Activated CD4-positive, alpha-beta memory T cell treated with anti-CD3 and anti-CD28 coated beads, Interleukin-2, amount 10 ng/mL, durations not matched to agents 7 days and 5 days (primary cell): ENCODE measurements at regions not wholly inside any gene's neighbourhood (a gene's known extent, or its start where the extent isn't known, plus 50 kb on each side); places are given as distances from the start of the nearest gene placed in this dataset.

ENCODE experiments used
- CTCF ChIA-PET: fragments of 350-600 bp; sonication (Branson Sonifier 250); formaldehyde crosslinking; loops from one replicate; lab custom pipeline; 2021; ENCODE audit warnings: antibody characterized with exemption, inconsistent platforms; lab: Charles Lee
- POLR2A ChIA-PET: fragments of 350-600 bp; sonication (Branson Sonifier 250); formaldehyde crosslinking; loops from one replicate; lab custom pipeline; 2021; ENCODE audit warnings: antibody characterized with exemption; lab: Charles Lee
- DNase-seq: peaks from one replicate; pipeline ENCODE4 v3.0.0-alpha.2; 2020
- H3K27ac Mint-ChIP-seq: one replicate; pipeline ENCODE4 v1.8.0; 2021; ENCODE audit warnings: mild to moderate bottlenecking, mixed read lengths
- H3K27me3 Mint-ChIP-seq: one replicate; pipeline ENCODE4 v1.8.0; 2021; ENCODE audit warnings: mixed read lengths
- H3K36me3 Mint-ChIP-seq: one replicate; pipeline ENCODE4 v1.8.0; 2021; ENCODE audit warnings: low read depth, mixed read lengths
- H3K4me1 Mint-ChIP-seq: one replicate; pipeline ENCODE4 v1.8.0; 2021; ENCODE audit warnings: mixed read lengths
- H3K4me3 Mint-ChIP-seq: one replicate; pipeline ENCODE4 v1.8.0; 2021; ENCODE audit warnings: mild to moderate bottlenecking, mixed read lengths
- H3K9me3 Mint-ChIP-seq: one replicate; pipeline ENCODE4 v1.8.0; 2021; ENCODE audit warnings: mixed read lengths

- Mint-ChIP-seq H3K36me3 (no peaks in the 10 kb centered on the region), H3K27ac (no peak overlapping the region), H3K4me3 (no peak overlapping the region), H3K27me3 (peaks cover 7% of the 10 kb centered on the region), H3K4me1 (peaks cover 14% of the 10 kb centered on the region), H3K9me3 (no peaks in the 10 kb centered on the region)
- ChIA-PET CTCF (interaction anchor here (0.7 kb wide), 1 partner anchor 67 kb away, joined by 3 read pairs; no protein-coding TSS in a partner anchor), POLR2A (no interaction called here)
- no peak for DNase-seq
Measured at GRCh38 chr2:12533337-12534005, 183.3 kb upstream of the TRIB2 start.

GRCh38 chr2:12534646-12535263, 182.0 kb upstream of the TRIB2 start:
- ChIA-PET CTCF (interaction anchor here (1.3 to 1.6 kb wide), 2 partner anchors 13 to 78 kb away, joined by 3 to 4 read pairs; no protein-coding TSS in a partner anchor), POLR2A (interaction anchor here (1.4 kb wide), 1 partner anchor 92 kb away, joined by 3 read pairs; no protein-coding TSS in a partner anchor)
- Mint-ChIP-seq H3K4me1 (peaks cover 14% of the 10 kb centered on the region), H3K36me3 (no peaks in the 10 kb centered on the region), H3K9me3 (no peaks in the 10 kb centered on the region), H3K27me3 (peaks cover 4% of the 10 kb centered on the region), H3K4me3 (no peak overlapping the region), H3K27ac (no peak overlapping the region)
- DNase-seq: no peak

GRCh38 chr2:12536976-12537375, 179.8 kb upstream of the TRIB2 start:
- H3K27me3 Mint-ChIP-seq: peaks cover 4% of the 10 kb centered on the region
- no peak overlapping the region for H3K27ac Mint-ChIP-seq
- POLR2A ChIA-PET: no interaction called here
- no peaks in the 10 kb centered on the region for H3K36me3 Mint-ChIP-seq
- H3K4me1 Mint-ChIP-seq: peaks cover 14% of the 10 kb centered on the region
- no peak for DNase-seq
- H3K9me3 Mint-ChIP-seq: no peaks in the 10 kb centered on the region
- no peak overlapping the region for H3K4me3 Mint-ChIP-seq
- CTCF ChIA-PET: no interaction called here

GRCh38 chr2:12538138-12538694, 178.5 kb upstream of the TRIB2 start:
- Mint-ChIP-seq H3K27me3 (peaks cover 4% of the 10 kb centered on the region), H3K4me3 (no peak overlapping the region), H3K36me3 (no peaks in the 10 kb centered on the region), H3K27ac (no peak overlapping the region), H3K4me1 (peaks cover 13% of the 10 kb centered on the region), H3K9me3 (no peaks in the 10 kb centered on the region)
- no peak for DNase-seq
- ChIA-PET CTCF (no interaction called here), POLR2A (no interaction called here)

DNA sequence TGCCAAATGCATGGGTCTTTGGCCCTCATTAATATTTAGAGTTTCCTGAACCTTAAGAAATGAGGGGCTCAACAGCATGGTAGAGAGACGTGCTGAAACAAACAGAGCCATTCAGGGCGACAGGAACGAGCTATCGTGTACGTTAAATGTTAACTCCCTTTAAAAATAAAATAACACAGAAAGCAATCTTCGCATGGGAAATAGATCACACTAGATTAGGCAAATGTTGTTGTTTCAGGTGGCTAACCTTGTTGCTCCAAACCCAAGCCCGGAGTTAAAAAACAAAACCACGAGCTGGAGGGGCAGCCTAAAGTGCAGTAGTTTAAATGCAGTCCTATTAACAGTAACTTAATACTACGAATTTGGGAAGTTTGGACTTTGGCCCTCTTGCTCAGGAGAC, 177.4 kb upstream of the TRIB2 start:
- DNase-seq: no peak
- H3K4me3 Mint-ChIP-seq: no peak overlapping the region
- no peaks in the 10 kb centered on the region for H3K36me3 Mint-ChIP-seq
- POLR2A ChIA-PET: interaction anchor here (0.6 kb wide), 1 partner anchor 573 kb away, joined by 3 read pairs; no protein-coding TSS in a partner anchor
- H3K27ac Mint-ChIP-seq: no peak overlapping the region
- H3K27me3 Mint-ChIP-seq: peaks cover 2% of the 10 kb centered on the region
- peaks cover 6% of the 10 kb centered on the region for H3K4me1 Mint-ChIP-seq
- H3K9me3 Mint-ChIP-seq: no peaks in the 10 kb centered on the region
- CTCF ChIA-PET: no interaction called here

- no peak overlapping the region for H3K27ac Mint-ChIP-seq
- no peaks in the 10 kb centered on the region for H3K36me3 Mint-ChIP-seq
- no peaks in the 10 kb centered on the region for H3K9me3 Mint-ChIP-seq
- POLR2A ChIA-PET: no interaction called here
- H3K4me3 Mint-ChIP-seq: no peak overlapping the region
- H3K27me3 Mint-ChIP-seq: peaks cover under 1% of the 10 kb centered on the region
- DNase-seq: no peak
- CTCF ChIA-PET: no interaction called here
- peaks cover under 1% of the 10 kb centered on the region for H3K4me1 Mint-ChIP-seq
Measured at GRCh38 chr2:12539776-12540562, 176.8 kb upstream of the TRIB2 start.

- no peak overlapping the region for H3K27ac Mint-ChIP-seq
- H3K4me3 Mint-ChIP-seq: no peak overlapping the region
- no peaks in the 10 kb centered on the region for H3K36me3 Mint-ChIP-seq
- DNase-seq: no peak
- no peaks in the 10 kb centered on the region for H3K9me3 Mint-ChIP-seq
- ChIA-PET POLR2A (no interaction called here), CTCF (no interaction called here)
- no peaks in the 10 kb centered on the region for H3K27me3 Mint-ChIP-seq
- H3K4me1 Mint-ChIP-seq: no peaks in the 10 kb centered on the region
Measured at GRCh38 chr2:12543076-12543977, 173.4 kb upstream of the TRIB2 start.

DNA sequence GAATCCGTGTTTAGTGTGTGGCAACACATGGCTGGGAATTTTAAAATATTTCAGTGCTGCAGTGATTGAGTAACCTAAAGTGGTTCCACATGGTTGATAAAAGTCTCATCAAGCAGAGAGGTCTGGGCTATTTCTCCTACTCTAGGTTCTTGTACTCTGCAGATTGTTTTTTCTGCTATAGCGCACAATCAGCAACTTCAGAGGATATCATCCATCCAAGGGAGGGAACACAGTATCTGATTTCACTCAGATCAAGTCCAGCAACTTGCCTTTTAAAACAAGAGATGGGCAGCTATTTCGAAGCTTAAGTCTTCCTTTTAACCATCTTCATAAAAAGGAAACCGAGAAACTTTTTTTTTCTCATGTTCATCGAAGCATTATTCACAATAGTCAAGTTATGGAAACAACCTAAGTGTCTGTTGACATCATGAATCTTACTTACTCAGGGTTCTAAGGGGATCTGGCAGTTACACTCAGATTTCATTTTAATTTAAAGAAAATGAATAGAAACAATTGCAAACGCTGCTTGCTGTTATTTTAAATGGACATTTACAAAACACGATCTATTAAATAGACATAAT, 172.7 kb upstream of the TRIB2 start:
- Mint-ChIP-seq H3K36me3 (no peaks in the 10 kb centered on the region), H3K4me3 (no peak overlapping the region), H3K4me1 (no peaks in the 10 kb centered on the region), H3K9me3 (no peaks in the 10 kb centered on the region), H3K27me3 (no peaks in the 10 kb centered on the region), H3K27ac (no peak overlapping the region)
- POLR2A ChIA-PET: no interaction called here
- DNase-seq: no peak
- CTCF ChIA-PET: no interaction called here

- no peak overlapping the region for H3K27ac Mint-ChIP-seq
- H3K4me1 Mint-ChIP-seq: no peaks in the 10 kb centered on the region
- H3K4me3 Mint-ChIP-seq: no peak overlapping the region
- H3K36me3 Mint-ChIP-seq: no peaks in the 10 kb centered on the region
- CTCF ChIA-PET: interaction anchor here (1.7 kb wide), 2 partner anchors 13 to 168 kb away, joined by 4 to 6 read pairs; no protein-coding TSS in a partner anchor
- H3K9me3 Mint-ChIP-seq: peaks cover 2% of the 10 kb centered on the region
- POLR2A ChIA-PET: interaction anchor here (0.8 kb wide), 1 partner anchor 45 kb away, joined by 3 read pairs; no protein-coding TSS in a partner anchor
- no peak for DNase-seq
- H3K27me3 Mint-ChIP-seq: no peaks in the 10 kb centered on the region
Measured at GRCh38 chr2:12547566-12548170, 169.1 kb upstream of the TRIB2 start.

DNA sequence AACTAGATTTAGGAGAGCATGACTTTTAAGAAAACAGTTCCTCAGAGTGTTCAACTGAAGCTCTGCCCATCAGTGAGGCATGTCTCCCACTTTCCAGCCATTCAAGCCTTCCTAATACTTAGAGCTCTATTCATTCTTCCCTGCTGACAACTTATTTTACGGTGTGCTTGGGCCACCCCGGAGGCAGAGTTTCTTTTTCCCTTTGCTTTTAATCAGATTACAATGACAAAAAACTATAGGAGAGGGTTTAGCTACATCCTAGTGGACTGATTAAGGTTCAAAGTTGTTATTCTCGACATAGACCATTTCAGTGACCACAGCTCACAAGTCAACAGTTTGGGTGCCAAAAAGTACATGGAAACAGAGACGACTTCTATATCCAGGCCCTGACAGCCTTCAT, 167.8 kb upstream of the TRIB2 start:
- Mint-ChIP-seq H3K4me3 (no peak overlapping the region), H3K9me3 (peaks cover 2% of the 10 kb centered on the region), H3K27ac (no peak overlapping the region), H3K36me3 (no peaks in the 10 kb centered on the region), H3K4me1 (no peaks in the 10 kb centered on the region), H3K27me3 (no peaks in the 10 kb centered on the region)
- no peak for DNase-seq
- ChIA-PET POLR2A (no interaction called here), CTCF (interaction anchor here (1.2 to 1.7 kb wide), 2 partner anchors 10 to 167 kb away, joined by 3 to 6 read pairs; no protein-coding TSS in a partner anchor)

DNA sequence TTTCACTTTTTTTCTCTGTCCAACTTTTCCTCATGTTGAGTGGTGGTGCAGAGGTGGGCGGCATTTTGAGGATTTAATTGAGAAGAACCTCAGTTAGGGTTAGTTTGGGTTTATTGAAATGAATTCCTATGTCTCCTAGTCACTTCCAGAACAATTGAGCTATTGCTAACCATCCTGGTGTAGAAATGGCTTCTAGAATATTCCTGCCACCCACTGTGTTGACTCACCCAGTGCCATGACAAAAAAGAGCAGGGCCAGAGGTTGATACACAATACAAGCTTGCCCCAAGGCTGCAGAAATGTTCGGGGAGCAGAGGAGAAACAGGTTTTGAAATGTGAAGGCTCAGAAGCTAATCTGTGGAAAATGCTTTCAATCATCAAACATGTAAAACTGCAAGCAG, 167.1 kb upstream of the TRIB2 start:
- H3K36me3 Mint-ChIP-seq: no peaks in the 10 kb centered on the region
- H3K27ac Mint-ChIP-seq: no peak overlapping the region
- no peaks in the 10 kb centered on the region for H3K27me3 Mint-ChIP-seq
- no peak overlapping the region for H3K4me3 Mint-ChIP-seq
- ChIA-PET CTCF (interaction anchor here (1.2 kb wide), 1 partner anchor 9 kb away, joined by 3 read pairs; no protein-coding TSS in a partner anchor), POLR2A (no interaction called here)
- H3K9me3 Mint-ChIP-seq: peaks cover 2% of the 10 kb centered on the region
- peaks cover 7% of the 10 kb centered on the region for H3K4me1 Mint-ChIP-seq
- DNase-seq: no peak
